ENCODE measurements at regions not wholly inside any gene's neighbourhood (a gene's known extent, or its start where the extent isn't known, plus 50 kb on each side); places are given as distances from the start of the nearest gene placed in this dataset.
"Not testable (repeated sequence)": the region's sequence is repeated elsewhere in the genome, so short reads cannot be mapped to it uniquely, and the experiment has no call there.

DNA sequence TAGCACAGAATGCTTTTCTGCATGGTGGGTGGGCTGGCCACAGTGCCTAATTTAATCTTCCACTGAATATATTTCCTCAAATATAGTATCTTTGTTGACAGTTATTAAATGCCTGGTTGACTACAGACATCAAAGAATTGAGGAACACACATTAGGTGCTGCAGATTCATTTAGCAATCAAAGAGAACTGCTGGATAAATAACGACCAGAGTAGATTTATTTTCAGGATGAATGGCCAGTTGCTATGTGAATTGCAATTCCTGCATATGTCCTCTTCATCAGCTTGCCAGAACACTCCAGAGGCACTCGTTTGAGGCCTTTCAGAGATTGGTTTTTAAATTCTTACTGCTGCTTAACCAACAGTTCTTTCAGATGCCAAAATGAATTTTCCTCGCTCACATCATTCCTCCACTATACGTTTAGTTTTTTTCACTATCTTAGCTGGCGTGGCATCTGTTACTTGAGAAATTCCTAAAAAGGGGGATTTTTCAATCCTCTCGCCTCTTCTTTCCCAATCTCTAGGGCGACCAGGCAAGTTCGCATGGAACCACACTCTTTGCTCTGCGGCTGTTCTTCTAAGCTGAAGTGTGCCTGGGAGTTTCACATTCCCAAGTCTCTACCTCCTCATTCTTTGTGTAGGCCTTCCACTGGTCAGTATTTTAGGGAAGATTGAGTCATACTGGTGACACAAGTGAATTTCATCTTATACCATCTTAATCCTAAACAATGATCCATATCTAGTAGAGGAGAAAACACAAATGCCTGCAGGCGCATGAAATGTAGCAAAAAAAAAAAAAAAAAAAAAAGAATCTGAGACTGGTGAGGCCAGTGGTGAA, 237.1 kb upstream of the NMUR2 start:
- peaks cover 0 to 5% (median 2%) of the 10 kb centered on the region in 4 donors for H3K4me1 ChIP-seq
- H3K27me3 ChIP-seq = no peaks in the 10 kb centered on the region
- TF ChIP-seq EP300 (IDR thresholded peaks at IDR 0.05) = no peak
- TF ChIP-seq POLR2A (IDR thresholded peaks at IDR 0.05) = no peak
- no peak for TF ChIP-seq POLR2AphosphoS5 (IDR thresholded peaks at IDR 0.05)
- no peak for TF ChIP-seq CTCF (IDR thresholded peaks at IDR 0.05)
- intact Hi-C loops (cut with DNase I) = no loop called here
- DNase-seq = no peak
- WGBS, 2 donors = 85 to 89% methylated on average over 10 of the region's 10 CpGs
- no peaks in the 10 kb centered on the region for H3K9me3 ChIP-seq
- no peak overlapping the region for H3K27ac ChIP-seq
- no peaks in the 10 kb centered on the region for H3K36me3 ChIP-seq
- H3K4me3 ChIP-seq = no peak overlapping the region

GRCh38 chr5:152642880-152643279, 237.8 kb upstream of the NMUR2 start:
- 68 to 94% methylated on average over 1 of the region's 1 CpG for WGBS, 2 donors
- no peak overlapping the region for H3K4me3 ChIP-seq
- H3K36me3 ChIP-seq = no peaks in the 10 kb centered on the region
- no peak overlapping the region for H3K27ac ChIP-seq
- intact Hi-C loops (cut with DNase I) = no loop called here
- H3K4me1 ChIP-seq = peaks cover 0 to 5% (median 2%) of the 10 kb centered on the region in 4 donors
- no peak for DNase-seq
- no peaks in the 10 kb centered on the region for H3K9me3 ChIP-seq
- no peaks in the 10 kb centered on the region for H3K27me3 ChIP-seq
- TF ChIP-seq POLR2AphosphoS5 (IDR thresholded peaks at IDR 0.05) (no peak), POLR2A (IDR thresholded peaks at IDR 0.05) (no peak), EP300 (IDR thresholded peaks at IDR 0.05) (no peak)

GRCh38 chr5:152644029-152644728, 239.1 kb upstream of the NMUR2 start:
- TF ChIP-seq CTCF (IDR thresholded peaks at IDR 0.05) = no peak
- no peak for TF ChIP-seq POLR2AphosphoS5 (IDR thresholded peaks at IDR 0.05)
- no peak for TF ChIP-seq POLR2A (IDR thresholded peaks at IDR 0.05)
- no peak for TF ChIP-seq EP300 (IDR thresholded peaks at IDR 0.05)
- peaks cover 0 to 3% (median under 1%) of the 10 kb centered on the region in 4 donors for H3K4me1 ChIP-seq
- H3K4me3 ChIP-seq = no peak overlapping the region
- DNase-seq = no peak
- intact Hi-C loops (cut with DNase I) = no loop called here
- H3K27me3 ChIP-seq = no peaks in the 10 kb centered on the region
- no peaks in the 10 kb centered on the region for H3K36me3 ChIP-seq
- WGBS, 2 donors = 7 to 47% methylated on average over 2 of the region's 2 CpGs
- H3K27ac ChIP-seq = no peak overlapping the region
- no peaks in the 10 kb centered on the region for H3K9me3 ChIP-seq

- H3K4me1 ChIP-seq = no peaks in the 10 kb centered on the region
- no peaks in the 10 kb centered on the region for H3K9me3 ChIP-seq
- no peaks in the 10 kb centered on the region for H3K36me3 ChIP-seq
- TF ChIP-seq CTCF (IDR thresholded peaks at IDR 0.05) = no peak
- TF ChIP-seq EP300 (IDR thresholded peaks at IDR 0.05) = no peak
- TF ChIP-seq POLR2A (IDR thresholded peaks at IDR 0.05) = no peak
- no peak for TF ChIP-seq POLR2AphosphoS5 (IDR thresholded peaks at IDR 0.05)
- H3K27me3 ChIP-seq = no peaks in the 10 kb centered on the region
- H3K27ac ChIP-seq = no peak overlapping the region
- intact Hi-C loops (cut with DNase I) = no loop called here
- no peak overlapping the region for H3K4me3 ChIP-seq
- no peak for DNase-seq
Measured at GRCh38 chr5:152649609-152650008, 244.5 kb upstream of the NMUR2 start.

GRCh38 chr5:152650413-152650812, 245.3 kb upstream of the NMUR2 start:
- DNase-seq = no peak
- intact Hi-C loops (cut with DNase I) = no loop called here

DNA sequence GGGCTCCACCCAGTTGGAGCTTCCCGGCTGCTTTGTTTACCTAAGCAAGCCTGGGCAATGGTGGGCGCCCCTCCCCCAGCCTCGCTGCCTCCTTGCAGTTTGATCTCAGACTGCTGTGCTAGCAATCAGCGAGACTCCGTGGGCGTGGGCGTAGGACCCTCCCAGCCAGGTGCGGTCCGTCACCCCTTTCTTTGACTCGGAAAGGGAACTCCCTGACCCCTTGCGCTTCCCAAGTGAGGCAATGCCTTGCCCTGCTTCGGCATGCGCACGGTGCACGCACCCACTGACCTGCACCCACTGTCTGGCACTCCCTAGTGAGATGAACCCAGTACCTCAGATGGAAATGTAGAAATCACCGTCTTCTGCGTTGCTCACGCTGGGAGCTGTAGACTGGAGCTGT, 254.4 kb upstream of the NMUR2 start:
- intact Hi-C loops (cut with DNase I); DNase-seq; H3K36me3 ChIP-seq; H3K27ac ChIP-seq; H3K4me3 ChIP-seq; H3K4me1 ChIP-seq; H3K9me3 ChIP-seq; H3K27me3 ChIP-seq: not testable (repeated sequence)
- WGBS, 2 donors = 28 to 68% methylated on average over 18 of the region's 18 CpGs

More at GRCh38 chr5:152650413-152650812, 245.3 kb upstream of the NMUR2 start:
- Histone ChIP-seq H3K27ac (no peak overlapping the region), H3K4me1 (no peaks in the 10 kb centered on the region), H3K36me3 (no peaks in the 10 kb centered on the region), H3K4me3 (no peak overlapping the region), H3K27me3 (no peaks in the 10 kb centered on the region), H3K9me3 (no peaks in the 10 kb centered on the region)
- 76 to 78% methylated on average over 3 of the region's 3 CpGs for WGBS, 2 donors
- TF ChIP-seq CTCF (IDR thresholded peaks at IDR 0.05) = no peak
- no peak for TF ChIP-seq POLR2A (IDR thresholded peaks at IDR 0.05)
- TF ChIP-seq EP300 (IDR thresholded peaks at IDR 0.05) = no peak
- TF ChIP-seq POLR2AphosphoS5 (IDR thresholded peaks at IDR 0.05) = no peak

All from sigmoid colon (tissue), 6 donors.